Aorta (tissue), 5 donors: ENCODE measurements at regions not wholly inside any gene's neighbourhood (a gene's known extent, or its start where the extent isn't known, plus 50 kb on each side); places are given as distances from the start of the nearest gene placed in this dataset.

Source experiments
- ATAC-seq: fragments of 200-7000 bp; cut with Tn5 transposase; one replicate; pipeline ENCODE4 v1.9.1; 2022; ENCODE audit warnings: moderate library complexity; ENCODE audit not compliant: low FRiP score
- DNase-seq, 2 donors: peaks; one replicate each; pipeline ENCODE4 v3.0.0-alpha.2; 2020
- H3K27ac ChIP-seq, 2 donors: one replicate each; pipeline ENCODE4 v1.5.1; 2013; ENCODE audit warnings: low read length in 2 of 2, mild to moderate bottlenecking in 2 of 2, moderate library complexity in 2 of 2, control low read depth in 1 of 2, inconsistent platforms in 1 of 2, low read depth in 1 of 2
- H3K27me3 ChIP-seq, 2 donors: one replicate each; pipeline ENCODE4 v1.6.1; 2013; ENCODE audit warnings: control low read depth in 1 of 2, low read length in 1 of 2, mild to moderate bottlenecking in 1 of 2, moderate library complexity in 1 of 2; ENCODE audit not compliant: insufficient read depth in 2 of 2, control insufficient read depth in 1 of 2
- H3K36me3 ChIP-seq, 2 donors: one replicate each; pipeline ENCODE4 v1.6.1; 2013; ENCODE audit warnings: control low read depth in 1 of 2, low read length in 1 of 2, mild to moderate bottlenecking in 1 of 2; ENCODE audit not compliant: insufficient read depth in 2 of 2, control insufficient read depth in 1 of 2
- H3K4me1 ChIP-seq, 2 donors: one replicate each; pipeline ENCODE4 v1.6.1; 2013; ENCODE audit warnings: low read length in 2 of 2, control low read depth in 1 of 2, mild to moderate bottlenecking in 1 of 2, moderate library complexity in 1 of 2; ENCODE audit not compliant: insufficient read depth in 2 of 2, control insufficient read depth in 1 of 2
- H3K4me3 ChIP-seq, 2 donors: one replicate each; pipeline ENCODE4 v1.5.1; 2013; ENCODE audit warnings: low read length in 2 of 2, control low read depth in 1 of 2, mild to moderate bottlenecking in 1 of 2
- H3K9me3 ChIP-seq: one replicate; pipeline ENCODE4 v1.6.1; 2013; ENCODE audit warnings: mild to moderate bottlenecking, low read length; ENCODE audit not compliant: control insufficient read depth
- WGBS, 2 donors: extraction: QIAGEN DNeasy Blood & Tissue Kit; methylation state at CpG; one replicate each; pipeline ENCODE4 v1.1.7; 2013; 5-methylcytosine and 5-hydroxymethylcytosine counted together
- intact Hi-C, 2 donors: fragments of 100-400 bp; cut with DNase I; formaldehyde crosslinking; loops; one replicate each; pipeline versions ENCODE4 v1.14.2 to v1.15.0; 2022
- donor health status: healthy with polysubstance abuse.
- donor health status: Bipolar disorder and iron deficiency.
- donor health status: DM: no; HTN: no; CAD: no.
- donor health status: DM: no; HTN: no; CAD: no.
- donor health status: DM: yes; HTN: yes; CAD: no.

GRCh38 chr4:11929080-11929479 lies 500.4 kb upstream of the HS3ST1 start:
- Histone ChIP-seq H3K27ac (no peak overlapping the region), H3K36me3 (no peaks in the 10 kb centered on the region), H3K9me3 (peaks cover 2% of the 10 kb centered on the region), H3K4me1 (no peaks in the 10 kb centered on the region), H3K4me3 (no peak overlapping the region), H3K27me3 (peaks cover 0 to 2% of the 10 kb centered on the region in 2 donors)
- 78 to 86% methylated on average over 1 of the region's 1 CpG for WGBS, 2 donors
- ATAC-seq (no peak), DNase-seq (no peak)
- intact Hi-C loops = no loop called here

DNA sequence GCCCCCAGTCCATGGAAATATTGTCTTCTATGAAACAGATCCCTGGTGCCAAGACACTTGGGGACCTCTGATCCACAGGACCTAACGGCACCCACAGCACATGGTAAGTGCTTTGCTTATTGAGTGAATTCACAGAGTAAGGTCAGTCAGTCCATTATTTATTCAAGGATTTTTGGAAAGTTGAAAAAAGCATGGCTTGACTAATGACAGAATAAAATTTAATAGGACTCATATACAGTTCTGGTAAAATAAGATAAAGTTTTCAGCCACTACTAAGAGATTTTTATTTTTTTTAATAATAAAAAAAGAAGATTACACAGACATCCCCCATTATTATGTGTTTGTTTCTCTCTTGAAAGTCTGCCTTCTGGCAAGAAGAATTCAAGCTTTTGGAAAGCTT lies 490.6 kb upstream of the HS3ST1 start:
- Histone ChIP-seq H3K27ac (no peak overlapping the region), H3K36me3 (no peaks in the 10 kb centered on the region), H3K9me3 (peaks cover 3% of the 10 kb centered on the region), H3K4me3 (no peak overlapping the region), H3K27me3 (no peaks in the 10 kb centered on the region), H3K4me1 (no peaks in the 10 kb centered on the region)
- DNase-seq = no peak
- no peak for ATAC-seq
- WGBS, 2 donors = 38 to 46% methylated on average over 1 of the region's 1 CpG
- intact Hi-C loops = no loop called here

DNA sequence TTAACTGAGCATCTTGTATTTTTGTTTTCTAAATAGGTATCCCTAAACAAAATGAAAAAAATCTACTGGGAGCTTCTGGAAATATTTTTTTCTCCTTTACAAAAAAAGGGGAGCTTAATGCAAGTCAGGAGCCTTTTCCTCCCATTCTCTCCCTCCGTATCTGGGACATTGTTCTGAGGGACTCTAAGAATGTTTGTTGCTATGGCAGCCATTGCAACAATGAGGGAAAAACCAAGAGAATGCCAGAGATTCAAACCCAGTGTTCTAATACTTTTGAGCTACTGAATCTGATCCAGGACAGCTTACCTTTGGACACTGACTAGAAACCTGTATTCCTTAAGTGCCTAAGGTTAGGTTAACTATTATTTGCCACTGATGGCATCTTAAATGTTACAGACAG lies 485.7 kb upstream of the HS3ST1 start:
- no peaks in the 10 kb centered on the region for H3K4me1 ChIP-seq
- WGBS, 2 donors = 7 to 13% methylated on average over 1 of the region's 1 CpG
- DNase-seq (no peak), ATAC-seq (no peak)
- no peak overlapping the region for H3K4me3 ChIP-seq
- H3K9me3 ChIP-seq = peaks cover 3% of the 10 kb centered on the region
- H3K36me3 ChIP-seq = no peaks in the 10 kb centered on the region
- H3K27ac ChIP-seq = no peak overlapping the region
- no peaks in the 10 kb centered on the region for H3K27me3 ChIP-seq
- intact Hi-C loops = no loop called here

DNA sequence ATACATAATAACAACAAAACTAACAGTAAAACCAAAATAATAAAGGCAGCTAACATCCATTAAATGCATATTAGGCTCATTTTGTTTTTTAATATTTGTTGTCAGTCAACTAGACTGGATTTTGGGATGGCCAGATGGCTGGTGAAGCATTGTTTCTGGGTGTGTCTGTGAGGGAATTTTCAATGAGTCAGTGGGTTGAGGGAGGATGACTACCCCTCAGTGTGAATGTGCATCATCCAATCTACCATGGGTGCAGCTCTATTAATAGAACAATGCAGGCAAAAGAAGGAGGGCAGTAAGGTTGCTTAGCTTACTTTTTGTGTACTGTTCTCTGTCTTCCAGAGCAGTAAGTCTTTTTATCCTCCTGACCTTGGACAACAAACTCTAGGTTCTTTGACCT lies 484.2 kb upstream of the HS3ST1 start:
- H3K9me3 ChIP-seq = peaks cover 2% of the 10 kb centered on the region
- H3K27me3 ChIP-seq = no peaks in the 10 kb centered on the region
- intact Hi-C loops = no loop called here
- H3K4me3 ChIP-seq = no peak overlapping the region
- no peaks in the 10 kb centered on the region for H3K4me1 ChIP-seq
- no peak overlapping the region for H3K27ac ChIP-seq
- no peak for ATAC-seq
- no peaks in the 10 kb centered on the region for H3K36me3 ChIP-seq
- no peak for DNase-seq

GRCh38 chr4:11910812-11911211 lies 482.1 kb upstream of the HS3ST1 start:
- no peaks in the 10 kb centered on the region for H3K36me3 ChIP-seq
- DNase-seq (no peak), ATAC-seq (no peak)
- H3K4me3 ChIP-seq = no peak overlapping the region
- 47 to 52% methylated on average over 3 of the region's 3 CpGs for WGBS, 2 donors
- H3K9me3 ChIP-seq = no peaks in the 10 kb centered on the region
- no peaks in the 10 kb centered on the region for H3K27me3 ChIP-seq
- no peak overlapping the region for H3K27ac ChIP-seq
- intact Hi-C loops = no loop called here
- H3K4me1 ChIP-seq = no peaks in the 10 kb centered on the region

GRCh38 chr4:11908712-11909111 lies 480.0 kb upstream of the HS3ST1 start:
- intact Hi-C loops = no loop called here
- peaks cover 0 to 3% of the 10 kb centered on the region in 2 donors for H3K27me3 ChIP-seq
- H3K4me3 ChIP-seq = no peak overlapping the region

DNA sequence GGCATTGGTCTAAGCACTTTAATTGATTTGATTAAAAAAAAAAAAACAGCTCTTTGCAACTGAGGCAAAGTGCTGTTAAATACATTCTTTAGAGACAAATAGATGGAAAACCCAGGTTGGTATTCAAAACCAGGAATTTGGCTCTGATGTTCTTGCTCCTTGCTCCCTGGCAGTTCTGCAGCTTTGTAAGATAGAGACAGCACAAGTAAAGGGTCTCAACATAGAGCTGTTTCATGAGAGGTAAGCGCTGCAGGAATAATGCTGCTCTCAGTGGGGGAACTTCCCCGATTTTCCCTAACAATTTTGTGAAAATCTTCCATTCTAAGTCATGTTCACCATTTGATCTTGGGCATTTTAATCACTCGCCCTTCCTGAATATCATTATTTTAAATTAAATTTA lies 479.5 kb upstream of the HS3ST1 start:
- Histone ChIP-seq H3K36me3 (no peaks in the 10 kb centered on the region), H3K27me3 (peaks cover 0 to 3% of the 10 kb centered on the region in 2 donors), H3K9me3 (no peaks in the 10 kb centered on the region), H3K4me3 (no peak overlapping the region), H3K27ac (no peak overlapping the region), H3K4me1 (no peaks in the 10 kb centered on the region)
- WGBS, 2 donors = 82 to 84% methylated on average over 3 of the region's 3 CpGs
- no peak for ATAC-seq
- intact Hi-C loops = no loop called here
- no peak for DNase-seq

More at GRCh38 chr4:11908712-11909111, 480.0 kb upstream of the HS3ST1 start:
- Histone ChIP-seq H3K36me3 (no peaks in the 10 kb centered on the region), H3K4me1 (no peaks in the 10 kb centered on the region), H3K9me3 (no peaks in the 10 kb centered on the region), H3K27ac (no peak overlapping the region)
- ATAC-seq = no peak
- 60 to 79% methylated on average over 4 of the region's 4 CpGs for WGBS, 2 donors
- no peak for DNase-seq

- no peak overlapping the region for H3K4me3 ChIP-seq
- ATAC-seq (peak; percentile 68), DNase-seq (no peak)
- H3K4me1 ChIP-seq = no peaks in the 10 kb centered on the region
- H3K9me3 ChIP-seq = no peaks in the 10 kb centered on the region
- WGBS, 2 donors = 37 to 44% methylated on average over 9 of the region's 9 CpGs
- intact Hi-C loops = no loop called here
- no peak overlapping the region for H3K27ac ChIP-seq
- H3K27me3 ChIP-seq = peaks cover 0 to 3% of the 10 kb centered on the region in 2 donors
- H3K36me3 ChIP-seq = no peaks in the 10 kb centered on the region
Observed at GRCh38 chr4:11904846-11905739, 476.4 kb upstream of the HS3ST1 start.

DNA sequence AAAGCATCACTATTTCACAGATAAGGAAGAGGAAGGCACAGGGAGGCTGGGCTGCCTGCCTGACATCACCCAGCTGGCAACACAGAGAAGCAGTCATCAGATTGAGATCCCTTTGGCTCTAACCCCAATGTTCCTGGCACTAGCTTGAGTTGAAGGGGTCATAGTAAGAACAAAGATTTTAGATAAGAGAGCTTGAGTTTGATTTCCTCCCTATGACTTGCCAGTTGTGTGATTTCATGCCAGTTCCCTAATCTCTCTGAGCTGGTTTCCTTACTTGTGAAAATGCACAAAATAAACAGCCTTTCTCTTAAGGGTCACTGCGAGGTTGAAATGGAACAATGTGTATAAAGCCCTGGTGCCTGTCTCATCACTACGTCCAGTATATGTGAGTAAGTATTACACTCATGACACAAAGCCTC lies 475.4 kb upstream of the HS3ST1 start:
- Histone ChIP-seq H3K9me3 (no peaks in the 10 kb centered on the region), H3K36me3 (no peaks in the 10 kb centered on the region), H3K4me1 (no peaks in the 10 kb centered on the region), H3K27me3 (peaks cover 0 to 3% of the 10 kb centered on the region in 2 donors), H3K4me3 (no peak overlapping the region), H3K27ac (no peak overlapping the region)
- ATAC-seq = peak; percentile 77
- intact Hi-C loops = no loop called here
- peak in 1 of 2 donors; percentile 44 for DNase-seq
- WGBS, 2 donors = 0 to 3% methylated on average over 2 of the region's 2 CpGs
